PFSK-1 (cell line): ENCODE measurements at regions not wholly inside any gene's neighbourhood (a gene's known extent, or its start where the extent isn't known, plus 50 kb on each side); places are given as distances from the start of the nearest gene placed in this dataset.

Experiments
- FOXP2 ChIP-seq: optimal IDR thresholded peaks from 2 replicates; pipeline ENCODE3; 2011; ENCODE audit warnings: borderline replicate concordance, control low read depth, inconsistent platforms; ENCODE audit not compliant: insufficient read depth; ENCODE audit errors: extremely low read length, extremely low read depth
- POLR2AphosphoS5 ChIP-seq: IDR thresholded peaks from 2 replicates; pipeline ENCODE4 v1.6.1; 2012; ENCODE audit warnings: low read depth, mild to moderate bottlenecking, control low read depth, low read length, moderate library complexity
- SIN3A ChIP-seq: IDR thresholded peaks from 2 replicates; pipeline ENCODE4 v1.6.1; 2012; ENCODE audit warnings: mild to moderate bottlenecking, low read length, moderate library complexity, borderline replicate concordance; ENCODE audit not compliant: insufficient read depth
- TAF1 ChIP-seq: IDR thresholded peaks from 2 replicates; pipeline ENCODE4 v1.6.1; 2012; ENCODE audit warnings: low read length, control low read depth, borderline replicate concordance; ENCODE audit not compliant: insufficient read depth
- TF ChIP-seq, protein P1 (sequence below), 2 experiments: IDR thresholded peaks; 2 replicates each; pipeline versions ENCODE4 v1.6.1 to v1.8.0; 2011 to 2012; ENCODE audit warnings: low read depth in 2 of 2, low read length in 2 of 2, control low read depth in 1 of 2, inconsistent platforms in 1 of 2, mild to moderate bottlenecking in 1 of 2, moderate library complexity in 1 of 2; ENCODE audit not compliant: insufficient read depth in 1 of 2

DNA sequence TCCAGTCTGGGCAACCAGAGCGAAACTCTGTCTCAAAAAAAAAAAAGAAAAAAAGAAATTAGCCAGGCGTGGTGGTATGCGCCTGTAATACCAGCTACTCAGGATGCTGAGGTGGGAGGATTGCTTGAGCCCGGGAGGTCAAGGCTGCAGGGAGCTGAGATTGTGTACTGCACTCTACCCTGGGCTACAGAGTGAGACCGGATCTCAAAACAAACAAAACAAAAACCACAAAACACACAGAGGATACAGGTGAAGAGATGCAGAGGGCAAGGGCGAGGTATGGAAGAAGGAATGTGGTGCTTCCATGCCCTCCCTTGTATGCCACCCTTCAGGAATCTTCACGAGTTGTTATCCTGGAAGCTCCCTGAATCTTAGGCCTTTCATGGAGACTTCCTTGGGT is 68.5 kb downstream of the NDUFS5 start:
- no peak for TF ChIP-seq POLR2AphosphoS5
- no peak for TF ChIP-seq TAF1
- TF ChIP-seq FOXP2: no peak
- TF ChIP-seq, protein P1, sequence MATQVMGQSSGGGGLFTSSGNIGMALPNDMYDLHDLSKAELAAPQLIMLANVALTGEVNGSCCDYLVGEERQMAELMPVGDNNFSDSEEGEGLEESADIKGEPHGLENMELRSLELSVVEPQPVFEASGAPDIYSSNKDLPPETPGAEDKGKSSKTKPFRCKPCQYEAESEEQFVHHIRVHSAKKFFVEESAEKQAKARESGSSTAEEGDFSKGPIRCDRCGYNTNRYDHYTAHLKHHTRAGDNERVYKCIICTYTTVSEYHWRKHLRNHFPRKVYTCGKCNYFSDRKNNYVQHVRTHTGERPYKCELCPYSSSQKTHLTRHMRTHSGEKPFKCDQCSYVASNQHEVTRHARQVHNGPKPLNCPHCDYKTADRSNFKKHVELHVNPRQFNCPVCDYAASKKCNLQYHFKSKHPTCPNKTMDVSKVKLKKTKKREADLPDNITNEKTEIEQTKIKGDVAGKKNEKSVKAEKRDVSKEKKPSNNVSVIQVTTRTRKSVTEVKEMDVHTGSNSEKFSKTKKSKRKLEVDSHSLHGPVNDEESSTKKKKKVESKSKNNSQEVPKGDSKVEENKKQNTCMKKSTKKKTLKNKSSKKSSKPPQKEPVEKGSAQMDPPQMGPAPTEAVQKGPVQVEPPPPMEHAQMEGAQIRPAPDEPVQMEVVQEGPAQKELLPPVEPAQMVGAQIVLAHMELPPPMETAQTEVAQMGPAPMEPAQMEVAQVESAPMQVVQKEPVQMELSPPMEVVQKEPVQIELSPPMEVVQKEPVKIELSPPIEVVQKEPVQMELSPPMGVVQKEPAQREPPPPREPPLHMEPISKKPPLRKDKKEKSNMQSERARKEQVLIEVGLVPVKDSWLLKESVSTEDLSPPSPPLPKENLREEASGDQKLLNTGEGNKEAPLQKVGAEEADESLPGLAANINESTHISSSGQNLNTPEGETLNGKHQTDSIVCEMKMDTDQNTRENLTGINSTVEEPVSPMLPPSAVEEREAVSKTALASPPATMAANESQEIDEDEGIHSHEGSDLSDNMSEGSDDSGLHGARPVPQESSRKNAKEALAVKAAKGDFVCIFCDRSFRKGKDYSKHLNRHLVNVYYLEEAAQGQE (IDR thresholded peaks at IDR 0.05; ENCODE audit: insufficient read depth in 1 of 2, low read depth in 2 of 2, low read length in 2 of 2): no peak
- no peak for TF ChIP-seq SIN3A
